ENCODE measurements at regions not wholly inside any gene's neighbourhood (a gene's known extent, or its start where the extent isn't known, plus 50 kb on each side); places are given as distances from the start of the nearest gene placed in this dataset.

- intact Hi-C loops (cut with DNase I): no loop called here
- no peak for TF ChIP-seq CTCF (IDR thresholded peaks at IDR 0.05; ENCODE audit: borderline replicate concordance, extremely low read depth, insufficient read depth)
- Histone ChIP-seq H3K9ac (ENCODE audit: low read length in 3 of 3) (no peak overlapping the region), H3K27ac (ENCODE audit: low read depth in 2 of 2, low read length in 2 of 2) (no peak overlapping the region), H3K9me3 (ENCODE audit: control insufficient read depth in 2 of 3, insufficient read depth in 1 of 3, low read length in 3 of 3) (no peaks in the 10 kb centered on the region), H3K27me3 (ENCODE audit: control insufficient read depth, insufficient read depth, low read length) (no peaks in the 10 kb centered on the region), H3K4me3 (ENCODE audit: low read length in 3 of 3) (no peak overlapping the region), H3K36me3 (ENCODE audit: control insufficient read depth in 2 of 3, insufficient read depth in 3 of 3, low read length in 3 of 3) (no peaks in the 10 kb centered on the region), H3K4me1 (ENCODE audit: control insufficient read depth in 2 of 3, insufficient read depth in 2 of 3, low read depth in 1 of 3, low read length in 3 of 3) (no peaks in the 10 kb centered on the region)
- FAIRE-seq: no peak
- no peak for DNase-seq
Observed at GRCh38 chrY:15301879-15302278, 777.5 kb downstream of the NLGN4Y start.

- H3K27me3 ChIP-seq (ENCODE audit: control insufficient read depth, insufficient read depth, low read length): no peaks in the 10 kb centered on the region
- no peaks in the 10 kb centered on the region for H3K4me1 ChIP-seq (ENCODE audit: control insufficient read depth in 2 of 3, insufficient read depth in 2 of 3, low read depth in 1 of 3, low read length in 3 of 3)
- no peak for DNase-seq
- FAIRE-seq: no peak
- H3K9ac ChIP-seq (ENCODE audit: low read length in 3 of 3): no peak overlapping the region
- no peaks in the 10 kb centered on the region for H3K36me3 ChIP-seq (ENCODE audit: control insufficient read depth in 2 of 3, insufficient read depth in 3 of 3, low read length in 3 of 3)
- intact Hi-C loops (cut with DNase I): no loop called here
- no peaks in the 10 kb centered on the region for H3K9me3 ChIP-seq (ENCODE audit: control insufficient read depth in 2 of 3, insufficient read depth in 1 of 3, low read length in 3 of 3)
- TF ChIP-seq CTCF (IDR thresholded peaks at IDR 0.05; ENCODE audit: borderline replicate concordance, extremely low read depth, insufficient read depth): no peak
- H3K27ac ChIP-seq (ENCODE audit: low read depth in 2 of 2, low read length in 2 of 2): no peak overlapping the region
- no peak overlapping the region for H3K4me3 ChIP-seq (ENCODE audit: low read length in 3 of 3)
Observed at GRCh38 chrY:15312166-15312565, 787.8 kb downstream of the NLGN4Y start.

- FAIRE-seq (no peak), DNase-seq (no peak)
- Histone ChIP-seq H3K9me3 (ENCODE audit: control insufficient read depth in 2 of 3, insufficient read depth in 1 of 3, low read length in 3 of 3) (no peaks in the 10 kb centered on the region), H3K9ac (ENCODE audit: low read length in 3 of 3) (no peak overlapping the region), H3K4me1 (ENCODE audit: control insufficient read depth in 2 of 3, insufficient read depth in 2 of 3, low read depth in 1 of 3, low read length in 3 of 3) (no peaks in the 10 kb centered on the region), H3K27me3 (ENCODE audit: control insufficient read depth, insufficient read depth, low read length) (no peaks in the 10 kb centered on the region), H3K4me3 (ENCODE audit: low read length in 3 of 3) (no peak overlapping the region), H3K36me3 (ENCODE audit: control insufficient read depth in 2 of 3, insufficient read depth in 3 of 3, low read length in 3 of 3) (no peaks in the 10 kb centered on the region), H3K27ac (ENCODE audit: low read depth in 2 of 2, low read length in 2 of 2) (no peak overlapping the region)
- intact Hi-C loops (cut with DNase I): no loop called here
- no peak for TF ChIP-seq CTCF (IDR thresholded peaks at IDR 0.05; ENCODE audit: borderline replicate concordance, extremely low read depth, insufficient read depth)
Observed at GRCh38 chrY:15324189-15324588, 799.9 kb downstream of the NLGN4Y start.

- no peak overlapping the region for H3K9ac ChIP-seq (ENCODE audit: low read length in 3 of 3)
- intact Hi-C loops (cut with DNase I): no loop called here
- no peaks in the 10 kb centered on the region for H3K27me3 ChIP-seq (ENCODE audit: control insufficient read depth, insufficient read depth, low read length)
- FAIRE-seq: no peak
- H3K27ac ChIP-seq (ENCODE audit: low read depth in 2 of 2, low read length in 2 of 2): no peak overlapping the region
- H3K36me3 ChIP-seq (ENCODE audit: control insufficient read depth in 2 of 3, insufficient read depth in 3 of 3, low read length in 3 of 3): no peaks in the 10 kb centered on the region
- DNase-seq: no peak
- no peak for TF ChIP-seq CTCF (IDR thresholded peaks at IDR 0.05; ENCODE audit: borderline replicate concordance, extremely low read depth, insufficient read depth)
- H3K4me1 ChIP-seq (ENCODE audit: control insufficient read depth in 2 of 3, insufficient read depth in 2 of 3, low read depth in 1 of 3, low read length in 3 of 3): no peaks in the 10 kb centered on the region
- no peaks in the 10 kb centered on the region for H3K9me3 ChIP-seq (ENCODE audit: control insufficient read depth in 2 of 3, insufficient read depth in 1 of 3, low read length in 3 of 3)
- no peak overlapping the region for H3K4me3 ChIP-seq (ENCODE audit: low read length in 3 of 3)
Observed at GRCh38 chrY:15325201-15325600, 800.9 kb downstream of the NLGN4Y start.
